Skeletal muscle tissue (tissue), 3 donors: ENCODE measurements at regions not wholly inside any gene's neighbourhood (a gene's known extent, or its start where the extent isn't known, plus 50 kb on each side); places are given as distances from the start of the nearest gene placed in this dataset.

Experiments
- H3K27ac ChIP-seq: one replicate; pipeline ENCODE4 v1.7.0; 2013; ENCODE audit warnings: mild to moderate bottlenecking, low read depth, low read length, inconsistent platforms
- H3K27me3 ChIP-seq, 3 donors: one replicate each; pipeline ENCODE4 v1.7.0; 2013; ENCODE audit warnings: low read length in 3 of 3; ENCODE audit not compliant: control insufficient read depth in 3 of 3, insufficient read depth in 3 of 3
- H3K36me3 ChIP-seq, 3 donors: one replicate each; pipeline ENCODE4 v1.7.0; 2013; ENCODE audit warnings: low read length in 3 of 3; ENCODE audit not compliant: control insufficient read depth in 3 of 3, insufficient read depth in 3 of 3
- H3K4me1 ChIP-seq, 3 donors: one replicate each; pipeline ENCODE4 v1.7.0; 2013; ENCODE audit warnings: low read length in 3 of 3, mild to moderate bottlenecking in 3 of 3; ENCODE audit not compliant: control insufficient read depth in 3 of 3, insufficient read depth in 3 of 3
- H3K4me3 ChIP-seq, 3 donors: one replicate each; pipeline ENCODE4 v1.7.0; 2013; ENCODE audit warnings: low read length in 3 of 3
- H3K9ac ChIP-seq, 3 donors: one replicate each; pipeline ENCODE4 v1.7.0; 2013; ENCODE audit warnings: low read length in 3 of 3, mild to moderate bottlenecking in 3 of 3, moderate library complexity in 2 of 3, low read depth in 1 of 3
- H3K9me3 ChIP-seq, 3 donors: one replicate each; pipeline ENCODE4 v1.7.0; 2013; ENCODE audit warnings: low read length in 3 of 3; ENCODE audit not compliant: control insufficient read depth in 3 of 3
- donor health status: Osteomylitis.

DNA sequence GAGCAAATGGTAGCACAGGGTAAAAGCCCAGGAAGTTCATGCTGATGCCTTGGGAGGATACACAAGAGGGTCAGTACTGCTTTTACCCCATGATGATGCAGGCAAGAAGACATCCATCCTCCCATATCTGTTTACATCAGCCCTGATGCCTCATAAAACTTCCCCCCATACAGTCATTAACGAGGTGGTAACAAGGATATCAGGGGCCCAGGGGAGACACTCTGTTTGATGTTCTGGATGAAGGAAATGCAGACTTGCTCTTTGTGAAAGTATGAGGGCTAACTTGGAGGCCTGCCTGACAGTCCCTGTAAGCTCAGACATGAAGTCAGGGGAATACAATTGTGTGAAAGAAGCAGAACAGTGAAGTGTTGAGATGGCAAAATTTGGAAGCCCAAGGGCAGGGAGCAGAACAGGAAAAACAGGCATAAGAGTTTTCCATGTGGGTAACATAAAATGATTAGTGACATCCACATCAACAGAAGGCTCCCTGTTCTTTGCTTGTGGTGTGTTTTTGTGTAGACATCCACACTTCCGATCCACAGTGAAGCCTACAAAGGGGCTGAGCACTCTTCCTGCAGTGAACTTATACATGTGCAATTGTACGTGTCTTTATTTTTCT lies 813.4 kb downstream of the MAFB start:
- H3K4me3 ChIP-seq = no peak overlapping the region
- no peaks in the 10 kb centered on the region for H3K36me3 ChIP-seq
- H3K9me3 ChIP-seq = no peaks in the 10 kb centered on the region
- no peak overlapping the region for H3K27ac ChIP-seq
- no peak overlapping the region for H3K9ac ChIP-seq
- H3K4me1 ChIP-seq = peaks cover 8 to 27% (median 9%) of the 10 kb centered on the region in 3 donors
- H3K27me3 ChIP-seq = peaks cover 0 to 3% (median 0%) of the 10 kb centered on the region in 3 donors

DNA sequence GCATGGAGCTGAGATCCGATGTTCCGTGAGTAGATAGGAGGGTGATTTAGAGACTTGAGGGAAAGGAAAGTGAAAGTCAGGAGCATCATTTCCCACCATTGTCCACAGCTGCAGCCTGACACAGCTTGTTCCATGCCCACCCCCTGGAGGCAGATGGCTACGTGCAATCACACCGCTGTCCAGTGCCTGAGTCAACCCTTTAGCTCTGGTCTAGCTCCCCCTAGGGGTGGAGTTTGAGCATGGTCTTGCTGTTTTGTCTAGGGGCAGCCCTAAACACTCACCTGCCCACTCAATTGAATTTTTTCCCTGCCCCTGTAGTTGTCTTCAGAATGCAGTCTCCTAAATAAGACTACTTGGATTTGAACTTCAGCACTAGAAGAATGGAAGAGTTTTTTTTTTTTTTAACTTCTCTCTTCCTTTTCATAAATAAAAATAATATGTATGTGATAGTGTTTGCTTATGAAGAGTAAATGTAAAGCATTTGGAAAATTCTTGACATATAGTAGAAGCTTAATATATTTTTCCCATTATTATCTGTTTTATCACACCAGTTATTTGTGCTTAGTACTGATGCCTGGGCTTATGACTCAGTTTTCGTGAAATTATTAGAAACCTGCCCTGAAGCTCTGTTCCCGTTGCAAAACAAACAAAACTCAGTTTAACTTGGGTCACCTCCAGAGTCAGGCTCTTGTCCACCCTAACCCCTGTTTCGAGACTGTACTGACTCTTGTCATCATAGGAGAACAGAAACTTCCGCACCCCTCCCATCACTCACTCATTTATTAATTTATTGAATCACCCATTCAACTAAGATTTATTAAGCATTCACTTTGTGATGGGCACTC lies 814.8 kb downstream of the MAFB start:
- no peak overlapping the region for H3K27ac ChIP-seq
- H3K9ac ChIP-seq = no peak overlapping the region

DNA sequence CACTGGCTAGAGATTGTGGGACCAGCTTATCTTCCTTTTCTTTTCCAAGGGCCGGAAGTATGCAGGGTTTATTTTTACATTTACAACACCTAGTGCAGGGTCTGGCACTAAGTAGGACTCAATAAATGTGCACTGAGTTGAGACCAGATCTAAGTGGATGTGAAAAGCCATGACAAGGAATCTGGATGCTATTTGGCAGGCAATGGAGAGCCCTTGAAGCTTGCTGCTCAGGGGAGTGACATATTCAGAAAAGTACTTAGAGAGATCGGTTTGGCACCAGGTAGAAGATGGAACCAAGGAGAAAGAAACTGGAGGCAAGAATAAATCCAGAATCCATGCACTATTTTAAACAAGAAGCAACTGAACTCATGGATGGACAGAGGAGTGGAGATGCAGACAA lies 815.8 kb downstream of the MAFB start:
- H3K27ac ChIP-seq = no peak overlapping the region
- no peaks in the 10 kb centered on the region for H3K36me3 ChIP-seq
- H3K9me3 ChIP-seq = no peaks in the 10 kb centered on the region
- peaks cover 5 to 17% (median 6%) of the 10 kb centered on the region in 3 donors for H3K4me1 ChIP-seq
- H3K4me3 ChIP-seq = no peak overlapping the region
- no peak overlapping the region for H3K9ac ChIP-seq
- peaks cover 0 to 3% (median 0%) of the 10 kb centered on the region in 3 donors for H3K27me3 ChIP-seq

More for the DNA sequence above, 814.8 kb downstream of the MAFB start:
- Histone ChIP-seq H3K36me3 (no peaks in the 10 kb centered on the region), H3K9me3 (no peaks in the 10 kb centered on the region), H3K27me3 (peaks cover 0 to 3% (median 0%) of the 10 kb centered on the region in 3 donors), H3K4me1 (peaks cover 5 to 25% (median 7%) of the 10 kb centered on the region in 3 donors), H3K4me3 (peak overlapping the region in 1 of 3 donors; percentile 12)

GRCh38 chr20:39871013-39871412 lies 818.0 kb downstream of the MAFB start:
- Histone ChIP-seq H3K4me3 (no peak overlapping the region), H3K9me3 (no peaks in the 10 kb centered on the region), H3K36me3 (no peaks in the 10 kb centered on the region), H3K27ac (no peak overlapping the region), H3K9ac (no peak overlapping the region), H3K27me3 (peaks cover 0 to 3% (median 0%) of the 10 kb centered on the region in 3 donors), H3K4me1 (peaks cover 0 to 4% (median 0%) of the 10 kb centered on the region in 3 donors)

DNA sequence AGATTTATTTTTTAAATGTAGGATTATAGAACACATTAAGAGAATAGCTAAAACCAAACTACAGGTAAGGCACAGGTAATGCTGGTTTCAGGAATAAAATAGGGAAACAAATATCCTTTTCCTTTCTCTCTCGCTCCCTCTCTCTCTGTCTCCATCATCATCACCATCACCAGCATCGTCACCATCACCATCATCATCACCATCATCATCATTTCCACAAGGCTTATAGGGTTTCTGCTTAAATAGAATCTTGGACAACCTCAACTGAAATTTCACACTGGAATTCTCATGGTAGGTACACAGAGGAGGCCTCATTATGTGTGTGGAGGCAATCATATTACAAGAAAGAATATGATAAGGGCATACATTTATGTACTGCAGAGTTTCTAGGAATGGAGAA lies 823.6 kb downstream of the MAFB start:
- Histone ChIP-seq H3K27me3 (no peaks in the 10 kb centered on the region), H3K36me3 (no peaks in the 10 kb centered on the region), H3K4me1 (no peaks in the 10 kb centered on the region), H3K9ac (no peak overlapping the region), H3K9me3 (no peaks in the 10 kb centered on the region), H3K27ac (no peak overlapping the region), H3K4me3 (no peak overlapping the region)

- no peak overlapping the region for H3K4me3 ChIP-seq
- H3K9me3 ChIP-seq = no peaks in the 10 kb centered on the region
- no peaks in the 10 kb centered on the region for H3K27me3 ChIP-seq
- no peaks in the 10 kb centered on the region for H3K36me3 ChIP-seq
- no peak overlapping the region for H3K27ac ChIP-seq
- H3K4me1 ChIP-seq = no peaks in the 10 kb centered on the region
- H3K9ac ChIP-seq = no peak overlapping the region
Measured at GRCh38 chr20:39862470-39862891, 826.6 kb downstream of the MAFB start.

DNA sequence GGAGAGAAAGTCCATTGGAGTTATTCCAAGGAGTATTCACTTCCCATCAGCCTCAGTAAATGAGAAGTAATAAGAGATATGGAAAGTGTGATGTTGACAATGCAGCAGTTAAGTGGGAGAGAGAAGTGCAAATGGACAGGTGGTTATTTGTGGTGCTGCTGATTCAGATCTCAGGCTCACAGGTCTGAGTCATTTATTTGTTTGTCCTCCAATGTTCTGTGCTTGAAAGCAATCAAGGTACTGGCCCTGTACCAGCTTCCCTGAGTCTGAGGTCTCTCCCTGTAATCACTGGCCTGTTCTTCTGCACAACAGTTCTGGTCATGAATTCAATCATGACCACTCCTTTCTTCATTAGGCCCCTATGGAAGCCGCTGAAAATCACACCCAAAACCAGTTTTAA lies 827.7 kb downstream of the MAFB start:
- no peaks in the 10 kb centered on the region for H3K9me3 ChIP-seq
- H3K27me3 ChIP-seq = no peaks in the 10 kb centered on the region
- no peak overlapping the region for H3K9ac ChIP-seq
- H3K36me3 ChIP-seq = no peaks in the 10 kb centered on the region
- no peak overlapping the region for H3K27ac ChIP-seq
- no peaks in the 10 kb centered on the region for H3K4me1 ChIP-seq
- H3K4me3 ChIP-seq = no peak overlapping the region

DNA sequence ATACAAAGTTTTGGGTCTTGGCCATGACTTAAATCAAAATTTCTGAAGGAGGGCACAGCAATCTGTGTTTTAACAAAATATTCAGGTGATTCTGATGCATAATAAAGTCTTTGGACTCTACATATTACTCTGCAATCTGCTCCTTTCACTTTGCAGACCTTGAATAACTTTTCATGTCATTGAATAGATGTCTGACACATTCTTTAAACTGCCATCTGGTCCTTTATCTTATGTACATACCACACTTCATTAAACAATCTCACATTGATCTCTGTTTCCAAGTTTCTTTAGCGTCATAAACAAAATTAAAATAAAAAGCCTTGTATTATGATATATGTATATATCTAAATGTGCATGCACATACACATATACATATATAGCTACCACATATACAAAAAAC lies 831.2 kb downstream of the MAFB start:
- H3K9ac ChIP-seq = no peak overlapping the region
- H3K4me3 ChIP-seq = no peak overlapping the region
- H3K36me3 ChIP-seq = no peaks in the 10 kb centered on the region

GRCh38 chr20:39857187-39857586 lies 831.8 kb downstream of the MAFB start:
- Histone ChIP-seq H3K36me3 (no peaks in the 10 kb centered on the region), H3K4me1 (no peaks in the 10 kb centered on the region), H3K9ac (no peak overlapping the region), H3K27ac (no peak overlapping the region), H3K27me3 (no peaks in the 10 kb centered on the region), H3K4me3 (no peak overlapping the region), H3K9me3 (no peaks in the 10 kb centered on the region)

More for the DNA sequence above, 831.2 kb downstream of the MAFB start:
- Histone ChIP-seq H3K27ac (no peak overlapping the region), H3K9me3 (no peaks in the 10 kb centered on the region), H3K4me1 (no peaks in the 10 kb centered on the region), H3K27me3 (no peaks in the 10 kb centered on the region)

- Histone ChIP-seq H3K27me3 (no peaks in the 10 kb centered on the region), H3K4me1 (peaks cover 0 to 6% (median 3%) of the 10 kb centered on the region in 3 donors), H3K4me3 (no peak overlapping the region)
Measured at GRCh38 chr20:39855799-39856198, 833.2 kb downstream of the MAFB start.

More at GRCh38 chr20:39855799-39856198, 833.2 kb downstream of the MAFB start:
- Histone ChIP-seq H3K27ac (no peak overlapping the region), H3K36me3 (no peaks in the 10 kb centered on the region), H3K9ac (no peak overlapping the region), H3K9me3 (no peaks in the 10 kb centered on the region)
